HTR-8/SVneo (cell line): ENCODE measurements at regions not wholly inside any gene's neighbourhood (a gene's known extent, or its start where the extent isn't known, plus 50 kb on each side); places are given as distances from the start of the nearest gene placed in this dataset.
"Not testable (repeated sequence)": the region's sequence is repeated elsewhere in the genome, so short reads cannot be mapped to it uniquely, and the experiment has no call there.

Experiments
- DNase-seq: peaks from one replicate; pipeline ENCODE4 v3.0.0; 2011; ENCODE audit warnings: low spot score, mixed read lengths; ENCODE audit not compliant: insufficient read length
- FAIRE-seq: peaks from 2 replicates; lab custom pipeline; 2011; peaks lifted over from hg19 to GRCh38; lab: Jason Lieb, UNC

DNA sequence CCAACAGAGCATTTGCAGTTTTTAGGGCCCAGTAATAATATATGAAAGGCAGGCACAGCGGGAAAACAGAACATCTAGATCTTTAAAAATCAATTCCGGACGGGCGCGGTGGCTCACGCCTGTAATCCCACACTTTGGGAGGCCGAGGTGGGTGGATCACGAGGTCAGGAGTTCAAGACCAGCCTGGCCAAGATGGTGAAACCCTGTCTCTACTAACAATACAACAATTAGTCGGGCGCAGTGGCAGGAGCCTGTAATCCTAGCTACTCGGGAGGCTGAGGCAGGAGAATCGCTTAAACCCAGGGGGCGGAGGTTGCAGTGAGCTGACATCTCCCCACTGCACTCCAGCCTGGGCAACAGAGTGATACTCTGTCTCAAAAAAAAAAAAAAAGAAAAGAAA lies 88.5 kb upstream of the MSH6 start:
- not testable (repeated sequence) for DNase-seq, FAIRE-seq

DNA sequence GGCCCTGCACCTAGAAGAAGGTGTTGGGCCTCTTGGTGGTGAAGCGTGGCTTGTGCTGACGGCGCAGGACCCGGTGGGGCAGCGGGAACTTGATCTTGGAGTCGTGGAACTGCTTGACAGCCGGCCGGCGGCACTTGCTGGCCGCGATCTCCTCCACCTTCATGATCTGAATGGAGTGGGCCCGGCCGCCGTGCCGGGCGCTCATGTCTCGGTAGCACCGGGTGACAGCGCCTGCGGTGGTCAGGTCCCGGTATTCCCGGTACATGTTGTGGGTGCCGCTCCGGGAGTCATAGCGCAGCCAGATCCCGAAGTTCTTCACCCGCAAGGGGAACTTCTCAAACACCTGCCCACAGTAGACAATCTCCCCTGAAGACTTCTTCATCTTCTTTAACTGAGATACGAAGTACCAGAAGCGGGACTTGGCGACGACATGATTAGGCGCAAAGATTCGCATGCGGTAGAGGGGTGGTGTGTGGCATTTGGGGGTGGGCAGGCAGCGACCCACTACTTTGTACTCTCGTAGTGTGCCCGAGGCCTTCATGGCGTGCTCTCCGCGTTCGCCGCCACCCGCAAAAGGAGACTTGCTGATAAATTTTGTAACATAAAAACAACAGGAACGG lies 92.1 kb upstream of the MSH6 start:
- FAIRE-seq, DNase-seq: not testable (repeated sequence)

DNA sequence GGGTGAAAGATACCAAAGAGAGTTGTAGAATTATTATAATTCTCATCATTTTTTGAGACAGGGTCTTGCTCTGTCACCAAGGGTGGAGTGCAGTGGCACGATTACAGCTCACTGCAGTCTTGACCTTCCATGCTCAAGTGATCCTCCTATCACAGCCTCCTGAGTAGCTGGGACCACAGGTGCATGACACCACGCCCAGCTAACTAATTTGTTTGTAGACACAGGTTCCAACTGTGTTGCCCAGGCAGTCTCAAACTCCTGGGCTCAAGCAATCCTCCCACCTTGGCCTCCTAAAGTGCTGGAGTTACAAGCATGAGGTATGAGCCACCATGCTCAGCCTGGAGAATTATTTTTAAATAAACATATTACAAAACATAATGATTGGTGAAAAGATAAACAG lies 92.8 kb upstream of the MSH6 start:
- DNase-seq (no peak), FAIRE-seq (no peak)

DNA sequence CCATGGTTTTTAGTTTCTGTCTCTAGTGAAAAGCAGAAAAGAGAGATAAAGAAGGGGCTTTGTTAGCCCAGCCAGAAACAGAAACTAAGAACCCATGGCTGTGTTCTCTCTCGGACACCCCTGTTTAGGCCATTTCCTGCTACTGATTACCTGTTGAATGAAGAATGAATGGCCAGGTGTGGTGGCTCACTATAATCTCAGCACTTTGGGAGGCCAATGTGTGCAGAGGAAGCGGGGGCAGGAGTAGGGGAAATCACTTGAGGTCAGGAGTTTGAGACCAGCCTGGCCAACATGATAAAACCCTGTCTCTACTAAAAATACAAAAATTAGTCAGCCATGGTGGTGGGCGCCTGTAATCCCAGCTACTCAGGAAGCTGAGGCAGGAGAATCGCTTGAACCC lies 93.8 kb upstream of the MSH6 start:
- not testable (repeated sequence) for FAIRE-seq

DNA sequence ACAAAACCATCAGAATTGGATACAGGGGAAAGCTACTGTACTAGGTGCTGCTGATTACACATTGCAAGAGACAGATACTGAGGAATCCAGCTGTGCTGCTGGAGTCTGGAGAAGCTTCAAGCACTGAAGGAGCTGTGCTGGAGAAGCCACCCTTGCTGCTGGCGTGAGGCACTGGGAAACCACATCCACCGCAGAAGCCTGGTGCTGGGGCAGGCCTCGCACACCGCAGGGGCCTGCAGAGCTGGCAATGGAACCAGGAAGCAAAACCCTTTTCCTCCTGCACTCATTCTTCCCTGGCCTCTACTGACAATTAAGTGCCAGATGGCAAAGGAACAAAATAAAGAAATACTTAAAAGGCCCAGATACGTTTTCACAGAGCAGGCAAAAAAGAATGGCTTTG lies 94.4 kb upstream of the MSH6 start:
- FAIRE-seq (peak; percentile 23), DNase-seq (no peak)

More for the DNA sequence above, 93.8 kb upstream of the MSH6 start:
- not testable (repeated sequence) for DNase-seq

DNA sequence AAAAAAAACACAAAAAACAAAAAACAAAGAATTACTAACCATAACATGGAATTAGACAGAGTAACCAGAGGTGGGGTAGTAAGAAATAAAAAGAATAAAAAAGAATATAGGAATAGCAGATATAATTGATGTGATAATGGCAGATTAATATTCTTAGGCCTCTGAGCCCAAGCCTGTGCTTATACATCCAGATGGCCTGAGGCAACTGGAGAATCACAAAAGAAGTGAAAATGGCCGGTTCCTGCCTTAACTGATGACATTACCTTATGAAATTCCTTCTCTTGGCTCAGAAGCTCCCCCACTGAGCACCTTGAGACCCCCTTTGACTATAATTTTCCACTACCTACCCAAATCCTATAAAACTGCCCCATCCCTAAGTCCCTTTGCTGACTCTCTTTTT lies 95.1 kb upstream of the MSH6 start:
- FAIRE-seq = no peak
- no peak for DNase-seq

DNA sequence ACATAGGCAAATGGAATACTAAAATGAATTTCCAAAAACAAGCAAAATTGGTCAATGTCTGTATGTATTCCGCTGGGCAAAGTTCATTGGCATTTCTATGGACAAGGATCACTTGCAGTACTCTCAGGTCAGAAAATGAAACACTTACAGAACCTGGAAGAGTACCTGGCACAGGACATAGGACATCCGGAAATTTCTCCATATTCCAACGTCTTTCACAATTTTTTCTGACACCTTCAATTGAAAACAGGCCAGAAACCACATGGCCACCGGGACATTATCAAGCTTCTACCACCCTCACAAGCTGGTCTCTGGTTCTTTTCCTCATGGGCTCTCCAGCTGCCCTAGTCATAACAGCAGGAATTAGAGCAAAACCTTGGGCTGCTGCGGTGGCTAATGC lies 96.9 kb upstream of the MSH6 start:
- FAIRE-seq (no peak), DNase-seq (no peak)

DNA sequence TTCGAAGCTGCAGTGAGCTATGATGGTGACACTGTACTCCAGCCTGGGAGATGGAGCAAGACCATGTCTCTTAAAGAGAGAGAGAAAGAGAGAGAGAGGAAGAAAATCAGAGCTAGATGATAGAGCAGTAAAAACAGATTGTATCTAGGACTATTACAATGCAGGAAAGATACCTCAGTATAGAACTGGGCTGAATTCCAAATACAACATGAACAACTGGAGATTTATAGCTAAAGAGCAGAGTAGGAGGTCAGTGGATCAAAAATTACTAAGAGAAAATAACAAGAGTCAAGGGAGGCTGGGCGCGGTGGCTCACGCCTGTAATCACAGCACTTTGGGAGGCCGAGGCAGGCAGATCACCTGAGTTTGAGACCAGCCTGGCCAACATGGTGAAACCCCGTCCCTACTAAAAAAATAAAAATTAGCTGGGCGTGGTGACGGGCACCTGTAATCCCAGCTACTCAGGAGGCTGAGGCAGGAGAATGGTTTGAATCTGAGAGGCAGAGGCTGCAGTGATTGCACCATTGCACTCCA lies 100.7 kb upstream of the MSH6 start:
- no peak for FAIRE-seq

DNA sequence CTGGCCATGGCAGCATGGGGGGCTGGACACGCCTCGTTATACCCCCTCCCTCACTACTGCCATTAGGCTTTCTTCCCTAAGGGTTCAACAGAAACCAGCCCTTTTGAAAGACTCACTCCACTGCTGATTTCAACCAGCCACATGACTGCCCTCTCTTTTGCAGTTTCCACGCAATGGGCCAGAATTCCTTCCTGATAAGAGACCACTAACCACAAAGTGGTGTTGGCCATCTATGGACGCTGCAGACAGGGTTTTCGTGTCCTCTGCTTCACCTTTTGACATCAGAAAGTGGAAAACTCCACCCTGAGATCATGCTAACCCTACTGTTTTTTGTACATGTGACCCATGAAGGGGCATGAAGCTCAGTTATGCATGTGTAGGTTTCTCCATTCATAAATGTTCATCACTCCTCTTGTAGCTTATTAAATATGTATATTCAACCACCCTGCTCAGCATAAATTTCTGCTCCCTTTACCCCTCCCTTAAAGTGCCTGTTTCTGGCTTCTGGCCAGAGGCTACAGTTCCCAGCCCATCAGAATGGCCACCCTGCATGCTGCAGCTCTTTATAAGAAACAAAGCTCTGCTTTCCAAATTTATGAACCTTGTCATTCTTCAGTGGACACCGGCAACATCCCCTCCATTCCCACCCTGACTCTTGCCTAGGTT lies 105.6 kb upstream of the KCNK12 start:
- DNase-seq = no peak
- no peak for FAIRE-seq

More for the DNA sequence above, 100.7 kb upstream of the MSH6 start:
- no peak for DNase-seq

DNA sequence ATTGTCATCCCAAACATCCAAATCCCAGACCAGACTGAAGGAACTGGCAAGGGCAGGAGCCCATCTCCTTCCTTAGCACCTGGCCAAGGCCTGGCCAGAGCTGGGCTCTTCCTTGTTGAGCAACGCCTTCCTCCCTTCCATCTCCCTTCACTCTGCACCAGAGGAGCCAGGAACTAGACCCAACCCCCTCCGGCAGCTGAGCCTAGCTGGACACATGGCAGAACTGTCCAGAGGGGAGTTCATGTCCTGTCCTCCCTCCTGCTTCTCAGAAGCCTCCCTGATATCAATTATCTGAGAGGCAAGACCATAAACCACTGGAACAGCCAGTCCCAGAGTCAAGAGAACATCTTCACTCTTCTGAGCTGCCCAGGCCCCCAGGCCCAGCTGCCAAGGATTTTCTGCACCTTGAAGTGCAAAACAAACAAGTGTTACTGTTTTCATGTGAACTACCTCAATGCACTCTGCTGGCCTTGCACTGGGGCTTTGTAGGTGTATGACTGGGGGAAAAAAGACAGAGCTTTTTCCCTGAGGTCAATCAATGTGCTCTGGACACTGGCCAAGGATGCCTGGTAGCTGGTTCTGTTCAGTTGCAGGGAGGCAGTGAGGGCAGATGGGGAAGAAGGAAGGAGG lies 104.5 kb upstream of the KCNK12 start:
- no peak for FAIRE-seq
- no peak for DNase-seq

DNA sequence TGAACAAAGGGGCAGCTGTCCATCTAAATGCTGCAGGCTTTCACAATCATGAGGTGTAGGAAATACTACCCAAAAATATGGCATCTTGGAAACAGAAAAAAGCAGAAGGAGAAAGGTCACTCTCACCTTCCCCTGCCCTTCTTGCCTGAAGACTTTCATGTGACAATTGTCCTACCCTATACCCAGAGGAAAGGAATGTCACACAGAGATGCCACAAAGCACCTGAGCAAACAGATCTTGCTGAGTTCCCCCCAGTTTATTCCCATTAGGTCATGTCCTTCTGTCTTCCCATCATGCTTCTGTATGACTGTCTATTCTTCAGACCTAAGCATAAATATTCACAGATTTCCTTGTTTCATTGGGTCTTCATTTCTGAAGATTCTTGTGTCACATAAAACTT lies 95.5 kb upstream of the KCNK12 start:
- FAIRE-seq (no peak), DNase-seq (no peak)

DNA sequence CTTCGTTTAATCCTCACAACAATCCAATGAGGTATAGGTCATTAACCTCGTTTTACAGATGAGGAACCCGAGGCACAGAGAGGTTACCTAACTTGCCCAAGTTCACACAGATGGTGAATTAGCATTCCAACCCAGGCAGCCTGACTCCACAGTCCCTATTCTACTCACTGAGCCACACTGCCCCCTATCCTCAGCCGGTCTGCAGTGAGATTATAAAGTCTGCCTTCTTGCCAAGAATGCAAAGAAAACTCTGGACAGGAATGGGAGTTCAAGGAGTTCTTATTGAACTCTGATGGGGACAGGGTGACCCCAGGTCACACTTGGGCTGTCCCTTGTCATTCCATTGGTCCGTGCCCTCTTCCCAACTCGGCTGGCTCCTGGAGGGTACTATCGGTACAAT lies 94.0 kb upstream of the KCNK12 start:
- peak; percentile 31 for FAIRE-seq
- no peak for DNase-seq

DNA sequence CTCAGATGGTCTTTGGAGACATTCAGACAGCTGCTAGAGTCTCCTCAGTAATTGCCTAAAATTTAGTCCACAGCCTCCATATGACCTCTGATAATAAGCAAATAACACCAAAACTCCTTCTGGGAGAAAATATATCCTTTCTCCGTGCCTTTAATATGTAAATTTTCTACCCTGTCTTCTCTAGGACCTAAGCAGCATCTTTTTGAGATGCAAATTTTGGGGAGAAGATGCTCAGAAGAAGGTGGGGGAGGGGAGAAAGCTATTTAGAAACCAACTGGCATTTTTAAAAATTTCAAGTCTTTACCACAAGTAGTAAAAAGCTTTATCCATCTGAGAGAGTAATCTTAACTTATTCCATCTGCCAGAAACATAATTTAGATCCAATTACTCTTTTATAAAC lies 91.8 kb upstream of the KCNK12 start:
- DNase-seq (no peak), FAIRE-seq (no peak)

DNA sequence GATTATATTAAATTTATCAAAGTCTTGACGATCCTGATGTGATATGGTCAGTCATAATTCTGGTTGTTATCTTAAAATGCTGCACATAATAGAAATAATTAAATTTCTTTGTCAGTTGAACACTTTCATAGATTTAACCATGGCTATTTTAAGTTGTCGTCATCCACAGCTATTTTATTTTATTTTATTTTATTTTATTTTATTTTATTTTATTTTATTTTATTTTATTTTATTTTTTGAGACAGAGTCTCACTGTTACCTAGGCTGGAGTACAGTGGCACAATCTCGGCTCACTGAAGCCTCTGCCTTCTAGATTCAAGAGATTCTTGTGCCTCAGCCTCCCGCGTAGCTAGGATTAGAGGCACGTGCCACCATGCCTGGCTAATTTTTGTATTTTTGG lies 90.5 kb upstream of the KCNK12 start:
- no peak for FAIRE-seq
- no peak for DNase-seq

DNA sequence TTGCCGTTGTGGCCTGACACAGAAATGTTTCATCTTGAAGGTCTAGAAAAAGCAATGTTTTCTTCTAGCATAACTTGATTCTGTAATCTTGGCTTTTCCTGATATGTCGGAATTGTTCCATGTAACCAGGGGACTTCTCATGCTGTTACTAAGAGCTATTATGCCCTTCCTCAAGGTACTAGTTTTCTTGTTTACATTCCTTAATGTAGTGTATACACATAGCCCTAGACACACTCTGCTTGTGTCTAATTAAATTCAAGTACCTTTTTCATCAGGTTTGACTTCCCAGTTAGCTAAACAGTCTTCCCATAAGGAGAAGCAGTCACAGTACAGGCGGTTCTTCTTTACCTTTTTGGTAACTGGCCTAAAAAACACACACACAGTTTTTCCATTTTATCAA lies 89.4 kb upstream of the KCNK12 start:
- FAIRE-seq = no peak
- no peak for DNase-seq

DNA sequence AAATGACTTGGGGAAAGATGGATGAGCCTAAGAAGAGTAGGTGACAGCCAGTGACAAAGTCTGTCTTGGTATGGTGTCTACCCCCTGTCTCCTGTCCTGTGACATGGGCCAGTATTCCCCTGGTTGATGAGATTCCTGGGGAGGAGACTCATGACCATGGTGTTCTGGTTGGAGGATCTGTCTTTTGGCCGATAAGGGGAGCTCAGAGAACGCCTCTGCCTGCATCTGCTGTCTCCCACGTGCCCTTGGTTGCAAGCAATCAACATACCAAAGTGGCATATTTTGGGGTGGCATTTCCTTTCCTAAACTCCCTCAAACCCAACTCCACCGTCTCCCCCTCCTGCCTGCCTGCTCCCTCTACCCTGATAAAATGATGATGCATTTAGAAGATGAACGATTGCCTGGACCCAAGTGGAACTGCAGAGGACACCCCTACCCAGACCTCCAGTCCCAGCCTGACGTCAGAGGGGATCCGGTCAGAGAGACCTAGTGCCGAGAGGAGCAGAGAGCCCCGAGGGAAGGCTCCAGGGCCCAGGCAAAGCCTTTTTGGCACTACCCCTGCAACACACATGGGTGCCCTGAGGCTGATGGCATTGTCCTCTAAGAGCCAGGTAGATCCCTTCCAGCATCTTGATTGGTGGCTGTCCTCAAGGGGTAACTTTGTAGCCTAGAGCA lies 88.0 kb upstream of the KCNK12 start:
- DNase-seq (no peak), FAIRE-seq (no peak)

DNA sequence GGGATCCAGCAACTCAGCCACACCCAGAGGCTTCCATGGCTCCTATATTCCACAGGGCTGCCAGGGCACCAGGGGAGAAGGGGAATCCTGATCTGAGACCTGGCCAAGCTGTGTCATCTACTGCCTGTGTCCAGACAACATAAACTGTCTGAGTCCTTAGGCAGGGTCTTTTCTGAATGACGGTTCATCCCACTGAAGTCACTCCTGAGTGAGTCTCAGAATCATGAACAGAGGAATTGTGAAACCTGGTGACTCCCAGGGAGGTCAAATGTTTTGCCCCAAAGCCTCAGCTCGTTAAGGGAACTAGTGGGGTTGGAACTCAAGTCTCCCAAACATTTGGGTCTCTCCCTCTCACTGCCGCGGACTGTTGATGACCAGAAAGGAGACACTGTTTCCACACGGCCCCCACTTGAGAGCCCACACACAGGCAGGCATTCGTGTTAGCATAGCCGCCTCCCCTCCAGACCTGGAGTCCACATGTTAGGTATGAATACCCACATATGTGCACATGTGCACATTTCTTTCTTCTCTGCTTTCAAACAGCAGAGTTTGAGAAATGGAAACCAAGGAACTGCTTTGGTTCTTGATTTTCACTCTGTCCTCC lies 87.2 kb upstream of the KCNK12 start:
- no peak for DNase-seq
- FAIRE-seq = no peak

DNA sequence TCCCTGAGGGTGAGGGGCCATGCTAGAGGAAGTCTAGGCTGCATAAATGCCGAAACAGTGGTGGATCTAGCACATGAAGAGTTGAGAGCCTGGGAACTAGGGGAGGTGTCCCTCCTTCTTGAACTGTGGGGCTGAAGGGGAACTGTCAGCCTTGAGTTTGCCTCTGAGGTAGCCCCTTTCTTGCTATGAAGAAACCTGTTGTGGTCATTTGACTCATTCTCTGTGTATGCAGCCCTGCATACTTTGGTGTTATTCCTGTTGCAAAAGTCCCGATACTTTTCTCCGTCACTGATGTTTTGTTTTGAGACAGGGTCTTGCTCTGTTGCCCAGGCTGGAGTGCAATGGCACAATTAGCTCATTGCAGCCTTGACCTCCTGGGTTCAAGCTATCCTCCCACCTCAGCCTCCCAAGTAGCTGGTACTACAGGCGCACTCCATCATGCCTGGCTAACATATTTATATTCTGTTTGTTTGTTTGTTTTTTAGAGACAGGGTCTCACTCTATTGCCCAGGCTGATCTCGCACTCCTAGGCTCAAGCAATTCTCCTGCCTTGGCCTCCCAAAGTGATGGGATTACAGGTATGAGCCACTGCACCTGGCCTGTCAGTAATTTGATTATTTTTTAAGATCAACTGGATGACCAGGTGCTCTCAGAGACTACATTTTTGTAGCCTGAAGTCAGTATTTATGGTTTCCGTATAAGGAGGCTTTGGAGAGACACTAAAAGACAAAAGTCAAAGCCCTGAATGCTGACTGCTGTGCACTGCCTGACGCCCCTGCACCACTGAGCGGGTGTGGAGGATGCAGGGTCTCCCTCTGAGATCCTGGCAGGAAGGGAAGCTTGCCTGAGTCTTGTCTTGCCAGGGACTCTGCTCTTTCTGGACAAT lies 86.2 kb upstream of the KCNK12 start:
- FAIRE-seq = no peak

DNA sequence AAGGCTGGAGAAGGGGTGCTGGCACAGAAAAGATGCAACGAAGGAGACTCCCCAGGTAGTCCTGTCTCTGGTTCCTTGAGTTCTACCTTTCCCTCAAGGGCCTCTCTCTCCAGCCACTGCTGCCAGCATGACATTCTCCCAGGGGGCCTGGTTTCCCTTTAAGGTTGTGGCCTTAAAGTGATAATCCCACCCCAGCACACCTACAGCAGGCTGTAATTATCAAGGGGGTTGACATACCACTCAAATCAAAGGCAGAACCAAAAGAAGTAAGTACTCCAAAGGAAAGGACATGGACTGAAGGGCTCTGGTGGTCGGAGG lies 84.7 kb upstream of the KCNK12 start:
- FAIRE-seq (no peak), DNase-seq (no peak)

More for the DNA sequence above, 86.2 kb upstream of the KCNK12 start:
- no peak for DNase-seq
